Activated T-cell treated with anti-CD3 and anti-CD28 coated beads, Interleukin-2, amount 50 U/mL, for 24 hours (primary cell): ENCODE measurements at regions not wholly inside any gene's neighbourhood (a gene's known extent, or its start where the extent isn't known, plus 50 kb on each side); places are given as distances from the start of the nearest gene placed in this dataset.

Experiments
- DNase-seq: peaks from one replicate; pipeline ENCODE4 v3.0.0-alpha.2; 2020
- H3K27ac Mint-ChIP-seq: 2 replicates; pipeline ENCODE4 v1.8.0; 2020; ENCODE audit warnings: mild to moderate bottlenecking, mixed read lengths
- H3K27me3 Mint-ChIP-seq: 2 replicates; pipeline ENCODE4 v1.8.0; 2020; ENCODE audit warnings: mixed read lengths
- H3K36me3 Mint-ChIP-seq: 2 replicates; pipeline ENCODE4 v1.8.0; 2020; ENCODE audit warnings: low read depth, mixed read lengths
- H3K4me1 Mint-ChIP-seq: 2 replicates; pipeline ENCODE4 v1.8.0; 2020; ENCODE audit warnings: low read depth, mixed read lengths
- H3K4me3 Mint-ChIP-seq: 2 replicates; pipeline ENCODE4 v1.8.0; 2020; ENCODE audit warnings: mild to moderate bottlenecking, moderate library complexity, mixed read lengths
- H3K9me3 Mint-ChIP-seq: 2 replicates; pipeline ENCODE4 v1.8.0; 2020; ENCODE audit warnings: mixed read lengths

DNA sequence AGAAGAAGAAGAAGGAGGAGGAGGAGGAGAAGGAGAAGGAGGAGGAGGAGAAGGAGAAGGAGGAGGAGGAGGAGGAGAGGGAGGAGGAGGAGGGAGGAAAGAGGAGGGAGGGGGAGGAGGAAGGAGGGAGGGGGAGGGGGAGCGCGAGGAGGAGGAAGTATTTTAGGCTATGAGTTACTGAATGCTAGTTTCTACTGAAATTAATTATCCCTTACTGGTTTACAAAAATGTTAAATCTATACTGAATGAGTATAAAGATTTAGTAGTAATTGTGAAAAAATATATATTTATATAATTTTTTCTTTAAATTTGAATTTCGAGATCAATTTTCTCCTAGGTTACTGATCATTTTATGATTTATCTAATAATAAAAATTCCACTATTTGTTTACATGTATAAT lies 1769.0 kb upstream of the NUDT12 start:
- Mint-ChIP-seq H3K4me3 (no peak overlapping the region), H3K27me3 (no peaks in the 10 kb centered on the region), H3K4me1 (no peaks in the 10 kb centered on the region), H3K27ac (no peak overlapping the region), H3K36me3 (no peaks in the 10 kb centered on the region), H3K9me3 (peaks cover 19% of the 10 kb centered on the region)
- no peak for DNase-seq

DNA sequence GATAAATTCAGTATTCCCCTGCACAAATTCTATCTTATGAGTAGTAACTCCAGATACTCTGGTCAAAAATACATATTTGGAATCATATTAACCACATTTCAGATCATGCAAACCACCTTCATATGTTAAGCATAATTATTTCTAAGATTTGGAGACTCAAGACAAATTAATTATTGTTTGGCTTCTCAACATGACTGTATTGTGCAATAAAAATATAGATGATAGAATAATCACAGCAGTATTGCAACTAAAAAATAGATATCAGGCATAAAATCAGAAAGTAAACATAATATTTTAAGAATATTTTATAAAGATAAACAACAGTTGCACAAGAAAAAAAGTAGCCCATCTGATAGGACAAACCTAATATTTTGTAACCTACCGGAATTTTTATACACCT lies 1767.6 kb upstream of the NUDT12 start:
- no peak overlapping the region for H3K27ac Mint-ChIP-seq
- DNase-seq = no peak
- no peaks in the 10 kb centered on the region for H3K4me1 Mint-ChIP-seq
- H3K9me3 Mint-ChIP-seq = peaks cover 14% of the 10 kb centered on the region
- no peaks in the 10 kb centered on the region for H3K27me3 Mint-ChIP-seq
- no peak overlapping the region for H3K4me3 Mint-ChIP-seq
- H3K36me3 Mint-ChIP-seq = no peaks in the 10 kb centered on the region

DNA sequence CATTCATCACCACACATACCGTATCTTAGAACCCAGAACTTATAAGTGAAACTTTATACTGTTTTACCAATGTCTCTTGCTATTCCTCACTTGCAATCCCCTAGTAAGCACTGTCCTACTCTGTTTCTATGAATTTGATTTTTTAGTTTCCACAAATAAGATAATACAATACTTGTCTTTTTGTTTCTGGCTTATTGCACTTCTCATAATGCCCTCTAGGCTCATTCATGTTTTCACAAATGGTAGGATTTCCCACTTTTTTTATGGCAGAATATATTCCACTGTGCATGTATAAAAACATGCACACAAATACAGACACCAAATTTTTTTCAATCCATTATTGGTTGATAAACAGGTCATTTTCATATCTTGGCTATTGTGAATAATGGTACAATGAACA lies 1742.3 kb upstream of the NUDT12 start:
- no peaks in the 10 kb centered on the region for H3K36me3 Mint-ChIP-seq
- no peak overlapping the region for H3K27ac Mint-ChIP-seq
- H3K4me3 Mint-ChIP-seq = no peak overlapping the region
- H3K27me3 Mint-ChIP-seq = no peaks in the 10 kb centered on the region
- no peak for DNase-seq
- H3K9me3 Mint-ChIP-seq = peaks cover 14% of the 10 kb centered on the region
- H3K4me1 Mint-ChIP-seq = no peaks in the 10 kb centered on the region

DNA sequence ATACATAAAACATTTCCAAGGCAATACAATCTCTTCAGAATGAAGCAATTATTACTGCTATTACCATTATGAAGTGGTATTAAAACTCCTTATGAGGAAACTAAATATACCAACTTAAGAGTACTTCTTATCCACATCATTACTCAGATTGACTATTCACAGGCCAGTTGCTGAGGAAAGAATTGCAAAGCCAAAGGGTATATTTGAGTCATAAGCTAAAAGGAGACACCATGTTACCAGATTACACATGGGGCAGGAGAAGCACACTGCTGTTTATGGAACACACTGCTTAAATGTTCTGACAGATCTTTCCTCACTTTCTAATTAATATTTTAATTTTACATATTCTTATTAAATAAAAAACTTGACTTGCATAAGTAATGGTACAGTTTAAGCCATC lies 1726.4 kb upstream of the NUDT12 start:
- no peaks in the 10 kb centered on the region for H3K9me3 Mint-ChIP-seq
- no peak for DNase-seq
- no peaks in the 10 kb centered on the region for H3K27me3 Mint-ChIP-seq
- no peaks in the 10 kb centered on the region for H3K36me3 Mint-ChIP-seq
- H3K4me3 Mint-ChIP-seq = no peak overlapping the region
- no peak overlapping the region for H3K27ac Mint-ChIP-seq
- no peaks in the 10 kb centered on the region for H3K4me1 Mint-ChIP-seq

- Mint-ChIP-seq H3K36me3 (no peaks in the 10 kb centered on the region), H3K27me3 (no peaks in the 10 kb centered on the region), H3K9me3 (peaks cover 4% of the 10 kb centered on the region), H3K27ac (no peak overlapping the region), H3K4me1 (no peaks in the 10 kb centered on the region), H3K4me3 (no peak overlapping the region)
- DNase-seq = no peak
Measured at GRCh38 chr5:105283134-105283533, 1720.5 kb upstream of the NUDT12 start.

GRCh38 chr5:105274079-105274478 lies 1711.5 kb upstream of the NUDT12 start:
- no peak for DNase-seq
- Mint-ChIP-seq H3K36me3 (no peaks in the 10 kb centered on the region), H3K4me3 (no peak overlapping the region), H3K27ac (no peak overlapping the region), H3K4me1 (no peaks in the 10 kb centered on the region), H3K9me3 (peaks cover 19% of the 10 kb centered on the region), H3K27me3 (no peaks in the 10 kb centered on the region)

DNA sequence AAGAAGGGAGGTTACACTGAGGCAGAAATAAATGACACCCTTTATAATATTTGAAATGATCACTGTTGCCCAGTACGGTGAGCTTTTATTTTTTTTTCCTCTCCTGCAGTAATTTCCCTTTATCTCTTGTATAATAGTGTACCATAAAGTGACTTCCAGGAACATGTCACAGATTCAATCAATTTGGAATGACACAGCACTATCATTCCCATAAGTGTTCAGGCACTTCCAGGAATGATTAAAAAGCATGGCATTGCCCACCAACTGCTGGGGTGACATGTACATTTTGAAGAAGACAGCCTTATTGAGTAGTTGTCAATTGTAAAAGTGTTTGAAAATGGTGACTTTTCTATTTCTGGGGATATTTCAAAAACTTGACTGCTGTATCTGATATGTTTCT lies 1700.9 kb upstream of the NUDT12 start:
- Mint-ChIP-seq H3K27me3 (no peaks in the 10 kb centered on the region), H3K27ac (no peak overlapping the region), H3K9me3 (peaks cover 7% of the 10 kb centered on the region), H3K4me3 (no peak overlapping the region), H3K36me3 (no peaks in the 10 kb centered on the region), H3K4me1 (no peaks in the 10 kb centered on the region)
- DNase-seq = no peak

DNA sequence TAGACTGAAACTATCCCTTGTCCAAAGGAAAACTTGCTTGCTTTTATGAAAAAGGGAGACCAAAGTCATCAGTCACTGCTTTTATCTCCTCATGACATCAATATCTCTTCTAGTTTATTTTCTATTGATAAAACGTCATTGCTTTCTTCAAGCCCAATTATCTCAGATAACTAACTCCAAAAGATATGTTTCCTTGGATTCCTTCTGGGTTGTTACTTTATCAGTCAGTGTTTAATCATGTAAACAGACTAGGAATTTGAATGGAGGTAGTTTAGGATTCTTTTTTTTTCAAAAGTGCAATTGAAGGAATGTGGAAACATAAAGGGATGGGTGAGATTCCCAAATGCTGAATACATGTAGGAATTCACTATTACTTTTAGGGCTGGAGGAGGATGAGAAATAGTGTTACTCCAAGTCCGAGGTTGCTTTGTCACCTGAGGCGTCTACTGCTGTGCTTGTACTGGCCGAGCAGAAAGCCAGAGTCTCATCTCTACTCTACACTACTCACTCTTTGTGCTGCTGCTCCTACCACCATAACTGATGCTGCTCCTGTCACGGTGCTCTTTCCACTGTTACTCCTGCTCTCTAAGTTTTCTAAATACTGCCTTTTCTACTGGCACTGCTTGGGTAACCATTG lies 1697.1 kb upstream of the NUDT12 start:
- H3K27me3 Mint-ChIP-seq = no peaks in the 10 kb centered on the region
- peaks cover 8% of the 10 kb centered on the region for H3K9me3 Mint-ChIP-seq
- no peak overlapping the region for H3K4me3 Mint-ChIP-seq
- no peak for DNase-seq
- H3K4me1 Mint-ChIP-seq = no peaks in the 10 kb centered on the region
- no peaks in the 10 kb centered on the region for H3K36me3 Mint-ChIP-seq
- H3K27ac Mint-ChIP-seq = no peak overlapping the region

GRCh38 chr5:105238561-105238960 lies 1676.0 kb upstream of the NUDT12 start:
- Mint-ChIP-seq H3K4me3 (no peak overlapping the region), H3K27me3 (no peaks in the 10 kb centered on the region), H3K36me3 (no peaks in the 10 kb centered on the region), H3K27ac (no peak overlapping the region), H3K4me1 (no peaks in the 10 kb centered on the region), H3K9me3 (peaks cover 2% of the 10 kb centered on the region)
- DNase-seq = no peak

DNA sequence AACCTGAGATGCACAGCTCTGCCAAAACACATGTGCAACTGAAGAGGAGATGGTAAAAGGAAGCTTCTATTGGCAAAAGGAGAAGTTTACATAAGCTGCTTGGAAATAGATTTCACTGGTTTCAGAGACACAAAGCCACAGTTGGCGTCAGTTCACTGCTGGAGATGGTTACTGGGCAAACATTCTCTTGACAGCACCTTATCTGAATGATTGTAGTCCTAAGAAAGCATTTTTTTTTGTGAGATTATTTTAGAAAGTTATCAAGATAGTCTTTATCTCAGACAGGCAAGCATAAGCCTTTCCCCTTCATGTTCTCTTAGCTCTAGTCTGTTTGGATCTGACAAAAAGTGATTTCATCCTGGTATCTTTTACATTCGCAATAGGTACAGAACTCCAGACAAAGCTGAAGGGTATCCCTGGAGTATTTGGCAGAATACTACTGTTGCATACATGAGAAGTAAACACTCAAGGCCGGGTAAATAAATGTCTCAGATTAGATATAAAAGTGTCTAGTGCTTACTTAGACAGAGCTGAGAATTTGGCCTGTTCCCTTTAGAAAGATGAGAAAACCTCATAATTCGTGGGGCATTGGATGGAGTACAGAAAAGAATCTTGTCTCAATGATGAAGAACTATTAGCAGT lies 1668.0 kb upstream of the NUDT12 start:
- Mint-ChIP-seq H3K4me3 (no peak overlapping the region), H3K9me3 (peaks cover 5% of the 10 kb centered on the region), H3K36me3 (no peaks in the 10 kb centered on the region), H3K27me3 (no peaks in the 10 kb centered on the region), H3K4me1 (no peaks in the 10 kb centered on the region), H3K27ac (no peak overlapping the region)
- DNase-seq = no peak

DNA sequence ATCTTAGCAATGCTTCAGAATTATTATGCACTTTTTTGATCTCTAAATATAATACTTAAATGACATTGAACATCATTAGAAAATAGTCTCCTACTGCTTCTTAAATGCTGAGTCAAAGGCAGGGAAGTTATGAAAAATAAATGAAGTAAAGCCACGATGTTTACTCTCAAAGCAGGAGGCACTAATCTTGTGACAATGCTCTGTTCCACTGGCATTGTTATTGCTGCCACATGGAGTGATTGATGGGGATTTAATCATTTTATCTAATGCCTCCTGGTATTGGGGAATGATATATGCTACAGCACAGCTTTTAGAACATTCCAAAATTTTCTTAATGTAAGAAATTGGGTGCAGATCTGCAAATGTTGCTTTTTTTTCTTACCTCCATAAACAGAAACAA lies 1655.4 kb upstream of the NUDT12 start:
- no peaks in the 10 kb centered on the region for H3K36me3 Mint-ChIP-seq
- no peaks in the 10 kb centered on the region for H3K27me3 Mint-ChIP-seq
- no peaks in the 10 kb centered on the region for H3K4me1 Mint-ChIP-seq
- DNase-seq = no peak
- H3K4me3 Mint-ChIP-seq = no peak overlapping the region
- H3K9me3 Mint-ChIP-seq = peaks cover 20% of the 10 kb centered on the region
- H3K27ac Mint-ChIP-seq = no peak overlapping the region

GRCh38 chr5:105213078-105213477 lies 1650.5 kb upstream of the NUDT12 start:
- no peak overlapping the region for H3K27ac Mint-ChIP-seq
- no peak for DNase-seq
- no peak overlapping the region for H3K4me3 Mint-ChIP-seq
- H3K27me3 Mint-ChIP-seq = no peaks in the 10 kb centered on the region
- no peaks in the 10 kb centered on the region for H3K4me1 Mint-ChIP-seq
- peaks cover 16% of the 10 kb centered on the region for H3K9me3 Mint-ChIP-seq
- H3K36me3 Mint-ChIP-seq = no peaks in the 10 kb centered on the region

- Mint-ChIP-seq H3K9me3 (peaks cover 9% of the 10 kb centered on the region), H3K27ac (no peak overlapping the region), H3K4me3 (no peak overlapping the region), H3K27me3 (no peaks in the 10 kb centered on the region), H3K4me1 (no peaks in the 10 kb centered on the region), H3K36me3 (no peaks in the 10 kb centered on the region)
- no peak for DNase-seq
Measured at GRCh38 chr5:105207066-105207465, 1644.5 kb upstream of the NUDT12 start.

DNA sequence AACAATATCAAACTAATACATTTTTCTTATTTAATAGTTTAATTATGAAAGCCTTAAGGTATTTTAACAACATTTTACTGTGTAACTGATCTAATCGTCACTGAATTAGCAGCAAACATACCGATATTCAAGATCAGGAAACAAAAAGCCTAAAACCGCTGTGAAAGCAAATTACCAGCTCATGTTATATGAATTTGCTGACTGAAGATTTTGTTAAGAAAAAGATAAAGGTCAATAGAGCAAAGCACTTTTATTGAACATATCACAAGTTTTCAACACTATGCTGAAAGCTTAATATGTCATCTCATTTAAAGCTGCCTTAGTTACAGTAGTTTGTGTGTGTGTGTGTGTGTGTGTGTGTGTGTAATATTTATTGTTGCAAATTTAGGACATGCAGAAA lies 1634.9 kb upstream of the NUDT12 start:
- Mint-ChIP-seq H3K4me3 (no peak overlapping the region), H3K27me3 (no peaks in the 10 kb centered on the region), H3K36me3 (no peaks in the 10 kb centered on the region), H3K27ac (no peak overlapping the region), H3K4me1 (no peaks in the 10 kb centered on the region), H3K9me3 (peaks cover 5% of the 10 kb centered on the region)
- DNase-seq = no peak

GRCh38 chr5:105195765-105196164 lies 1633.2 kb upstream of the NUDT12 start:
- H3K27me3 Mint-ChIP-seq = no peaks in the 10 kb centered on the region
- H3K36me3 Mint-ChIP-seq = no peaks in the 10 kb centered on the region
- H3K4me1 Mint-ChIP-seq = no peaks in the 10 kb centered on the region
- no peak overlapping the region for H3K4me3 Mint-ChIP-seq
- no peak for DNase-seq
- no peak overlapping the region for H3K27ac Mint-ChIP-seq
- H3K9me3 Mint-ChIP-seq = no peaks in the 10 kb centered on the region

DNA sequence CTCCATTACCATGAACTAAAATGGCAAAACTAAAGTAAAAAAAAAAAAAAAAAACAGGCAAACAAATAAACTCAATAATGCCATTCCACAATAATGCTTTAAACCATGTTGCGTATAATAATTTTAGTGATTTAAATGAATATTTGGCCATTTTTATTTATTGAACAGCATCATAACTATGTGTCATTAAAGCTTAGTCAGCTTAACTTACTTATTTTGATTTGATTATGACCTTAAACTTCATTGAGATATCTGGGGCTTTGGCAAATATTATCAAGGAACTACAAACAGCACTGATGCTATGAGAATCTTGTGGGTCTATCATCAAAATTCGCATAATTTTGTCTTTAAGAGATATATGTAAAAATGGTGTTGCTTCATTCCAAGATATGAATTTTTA lies 1610.3 kb upstream of the NUDT12 start:
- H3K9me3 Mint-ChIP-seq = peaks cover 6% of the 10 kb centered on the region
- DNase-seq = no peak
- no peaks in the 10 kb centered on the region for H3K4me1 Mint-ChIP-seq
- H3K27ac Mint-ChIP-seq = no peak overlapping the region
- H3K27me3 Mint-ChIP-seq = no peaks in the 10 kb centered on the region
- H3K36me3 Mint-ChIP-seq = no peaks in the 10 kb centered on the region
- no peak overlapping the region for H3K4me3 Mint-ChIP-seq
